IMR-90 (cell line): ENCODE measurements at regions not wholly inside any gene's neighbourhood (a gene's known extent, or its start where the extent isn't known, plus 50 kb on each side); places are given as distances from the start of the nearest gene placed in this dataset.

Experiments
- ATAC-seq: fragments of 200-7000 bp; cut with Tn5 transposase; 2 replicates; pipeline ENCODE4 v1.9.1; 2020; ENCODE audit warnings: low read depth, mild to moderate bottlenecking, moderate library complexity
- BruUV-seq: library from RNA; stranded (reverse); fragments of 400-500 nt; replicated peaks from 2 replicates; lab custom pipeline; 2021; lab: Mats Ljungman, UMichigan
- CTCF ChIA-PET: fragments of 300-600 bp; formaldehyde crosslinking; extraction: SDS; loops from one replicate; lab custom pipeline; 2021; ENCODE audit warnings: antibody characterized with exemption; lab: Yijun Ruan, JAX
- POLR2A ChIA-PET: fragments of 300-600 bp; sonication (Branson Sonifier 250); formaldehyde crosslinking; loops from one replicate; lab custom pipeline; 2022; ENCODE audit warnings: antibody characterized with exemption; ENCODE audit not compliant: unreplicated experiment; lab: Charles Lee
- DNase-seq: peaks from one replicate; pipeline ENCODE4 v3.0.0; 2013
- H2AFZ ChIP-seq: replicated peaks from 2 replicates; pipeline ENCODE3; 2013; ENCODE audit warnings: low read length, mild to moderate bottlenecking; ENCODE audit not compliant: poor library complexity
- H2AK5ac ChIP-seq: 2 replicates; pipeline ENCODE4 v1.6.1; 2013; ENCODE audit warnings: low read depth, low read length, inconsistent platforms
- H2AK9ac ChIP-seq: replicated peaks from 2 replicates; pipeline ENCODE3; 2013; ENCODE audit warnings: mild to moderate bottlenecking, low read depth, low read length, moderate library complexity; ENCODE audit not compliant: poor library complexity
- H2BK120ac ChIP-seq: 2 replicates; pipeline ENCODE4 v1.6.1; 2013; ENCODE audit warnings: low read depth, low read length, inconsistent platforms
- H2BK15ac ChIP-seq: 3 replicates; pipeline ENCODE4 v1.6.1; 2013; ENCODE audit warnings: low read depth, low read length, inconsistent platforms
- H2BK20ac ChIP-seq: 2 replicates; pipeline ENCODE4 v1.6.1; 2013; ENCODE audit warnings: low read depth, mild to moderate bottlenecking, inconsistent platforms, low read length, moderate library complexity
- H2BK5ac ChIP-seq: 2 replicates; pipeline ENCODE4 v1.6.1; 2013; ENCODE audit warnings: mild to moderate bottlenecking, low read depth, low read length, inconsistent platforms; ENCODE audit not compliant: poor library complexity, severe bottlenecking
- H3K14ac ChIP-seq: replicated peaks from 2 replicates; pipeline ENCODE4 v1.6.1; 2013; ENCODE audit warnings: low read depth, low read length, inconsistent platforms
- H3K18ac ChIP-seq: 2 replicates; pipeline ENCODE4 v1.6.1; 2013; ENCODE audit warnings: low read depth, low read length, control low read depth
- H3K23ac ChIP-seq: 2 replicates; pipeline ENCODE4 v1.6.1; 2013; ENCODE audit warnings: low read depth, low read length, inconsistent platforms
- H3K27ac ChIP-seq: 2 replicates; pipeline ENCODE4 v1.5.1; 2013; ENCODE audit warnings: mild to moderate bottlenecking, control low read depth, low read length; ENCODE audit not compliant: insufficient read depth
- H3K27me3 ChIP-seq: 2 replicates; pipeline ENCODE4 v1.6.1; 2013; ENCODE audit warnings: low read length; ENCODE audit not compliant: control insufficient read depth, insufficient read depth
- H3K36me3 ChIP-seq: 2 replicates; pipeline ENCODE4 v1.6.1; 2013; ENCODE audit warnings: low read length, mixed read lengths; ENCODE audit not compliant: control insufficient read depth, insufficient read depth
- H3K4ac ChIP-seq: 2 replicates; pipeline ENCODE4 v1.6.1; 2013; ENCODE audit warnings: low read depth, low read length, inconsistent platforms
- H3K4me1 ChIP-seq: 2 replicates; pipeline ENCODE4 v1.6.1; 2013; ENCODE audit warnings: low read length, mixed read lengths; ENCODE audit not compliant: control insufficient read depth, insufficient read depth
- H3K4me2 ChIP-seq: 2 replicates; pipeline ENCODE4 v1.6.1; 2013; ENCODE audit warnings: low read depth, mild to moderate bottlenecking, control low read depth, low read length, moderate library complexity
- H3K4me3 ChIP-seq: 2 replicates; pipeline ENCODE4 v1.5.1; 2013; ENCODE audit warnings: low read depth, mild to moderate bottlenecking, control low read depth, low read length, moderate library complexity; ENCODE audit not compliant: insufficient read depth
- H3K56ac ChIP-seq: 2 replicates; pipeline ENCODE4 v1.6.1; 2013; ENCODE audit warnings: low read length, inconsistent platforms; ENCODE audit not compliant: insufficient read depth; ENCODE audit errors: extremely low read depth
- H3K79me1 ChIP-seq, 2 experiments: 2 replicates each; pipeline ENCODE4 v1.6.1; 2013; ENCODE audit warnings: low read length in 2 of 2, inconsistent platforms in 1 of 2, low read depth in 1 of 2
- H3K9ac ChIP-seq: 2 replicates; pipeline ENCODE4 v1.6.1; 2013; ENCODE audit warnings: low read depth, low read length, control low read depth
- H3K9me1 ChIP-seq: 2 replicates; pipeline ENCODE4 v1.6.1; 2013; ENCODE audit warnings: low read length, inconsistent platforms; ENCODE audit not compliant: insufficient read depth
- H3K9me3 ChIP-seq: 2 replicates; pipeline ENCODE4 v1.6.1; 2013; ENCODE audit warnings: low read length; ENCODE audit not compliant: control insufficient read depth, insufficient read depth
- H4K20me1 ChIP-seq: 2 replicates; pipeline ENCODE4 v1.6.1; 2013; ENCODE audit warnings: low read length, inconsistent platforms; ENCODE audit not compliant: insufficient read depth
- H4K5ac ChIP-seq: 2 replicates; pipeline ENCODE4 v1.6.1; 2013; ENCODE audit warnings: mild to moderate bottlenecking, low read depth, low read length, control low read depth
- H4K8ac ChIP-seq, 2 experiments: 2 replicates each; pipeline ENCODE4 v1.6.1; 2013; ENCODE audit warnings: low read depth in 2 of 2, low read length in 2 of 2, control low read depth in 1 of 2, inconsistent platforms in 1 of 2
- H4K91ac ChIP-seq: 2 replicates; pipeline ENCODE4 v1.6.1; 2013; ENCODE audit warnings: low read depth, low read length, inconsistent platforms; ENCODE audit not compliant: insufficient read depth
- BHLHE40 ChIP-seq: fragments of 150-350 bp; IDR thresholded peaks from 2 replicates; pipeline ENCODE4 v1.6.1; 2016; ENCODE audit warnings: mild to moderate bottlenecking, low read depth, low read length
- CHD1 ChIP-seq: IDR thresholded peaks from 2 replicates; pipeline ENCODE4 v1.6.1; 2012; ENCODE audit warnings: low read depth, low read length, improper control_type of control experiment
- FOS ChIP-seq: fragments of 150-350 bp; IDR thresholded peaks from 2 replicates; pipeline ENCODE4 v1.6.1; 2016; ENCODE audit warnings: low read depth, low read length
- MAZ ChIP-seq: IDR thresholded peaks from 2 replicates; pipeline ENCODE4 v1.6.1; 2012; ENCODE audit warnings: low read depth, mild to moderate bottlenecking, low read length, improper control_type of control experiment, moderate library complexity, borderline replicate concordance
- MXI1 ChIP-seq: IDR thresholded peaks from 2 replicates; pipeline ENCODE4 v1.6.1; 2012; ENCODE audit warnings: low read depth, mild to moderate bottlenecking, low read length, moderate library complexity, borderline replicate concordance
- NFE2L2 ChIP-seq: fragments of 150-350 bp; IDR thresholded peaks from 2 replicates; pipeline ENCODE4 v1.6.1; 2016; ENCODE audit warnings: low read depth, mild to moderate bottlenecking, low read length
- POLR2A ChIP-seq: IDR thresholded peaks from 2 replicates; pipeline ENCODE4 v1.6.1; 2012; ENCODE audit warnings: mild to moderate bottlenecking, low read depth, low read length
- RAD21 ChIP-seq: IDR thresholded peaks from 2 replicates; pipeline ENCODE4 v1.6.1; 2012; ENCODE audit warnings: low read length, improper control_type of control experiment
- RFX5 ChIP-seq: IDR thresholded peaks from 2 replicates; pipeline ENCODE4 v1.8.0; 2012; ENCODE audit warnings: low read depth, mild to moderate bottlenecking, low read length, moderate library complexity
- SMC3 ChIP-seq: fragments of 150-350 bp; IDR thresholded peaks from 2 replicates; pipeline ENCODE4 v1.6.1; 2016; ENCODE audit warnings: low read depth, mild to moderate bottlenecking, antibody characterized with exemption, low read length, moderate library complexity
- WGBS, 2 experiments: methylation state at CpG; one replicate each; pipeline versions ENCODE4 v1.1.5 to v1.1.7; 2013; ENCODE audit warnings: missing lambda C conversion rate in 2 of 2; ENCODE audit not compliant: insufficient read length in 1 of 2; ENCODE audit errors: extremely low coverage in 2 of 2; 5-methylcytosine and 5-hydroxymethylcytosine counted together
- dilution Hi-C: fragments of 300-500 bp; cut with HindIII; formaldehyde crosslinking; loops from one replicate; pipeline ENCODE4 v1.14.3; 2018; ENCODE audit warnings: low sequenced_read_pairs; ENCODE audit not compliant: unreplicated experiment
- in situ Hi-C: fragments of 300-500 bp; cut with MboI; formaldehyde crosslinking; loops from 3 replicates; pipeline ENCODE4 v1.14.3; 2019; ENCODE audit warnings: low sequenced_read_pairs, inconsistent platforms, mixed read lengths
- intact Hi-C: fragments of 100-400 bp; cut with micrococcal nuclease; formaldehyde crosslinking; loops from 2 replicates; pipeline ENCODE4 v1.10.0; 2022
- TF ChIP-seq, protein P1 (sequence below): conservative IDR thresholded peaks from 2 replicates; pipeline ENCODE4 v1.5.1; 2012; ENCODE audit warnings: mild to moderate bottlenecking, low read depth, low read length, improper control_type of control experiment
- TF ChIP-seq, protein P2 (sequence below): fragments of 150-350 bp; IDR thresholded peaks from 2 replicates; pipeline ENCODE4 v1.6.1; 2017; ENCODE audit warnings: mild to moderate bottlenecking, antibody characterized with exemption, low read length, low read depth
- TF ChIP-seq, protein P3 (sequence below): fragments of 150-350 bp; IDR thresholded peaks from 2 replicates; pipeline ENCODE4 v1.6.1; 2016; ENCODE audit warnings: low read depth, mild to moderate bottlenecking, low read length, moderate library complexity, borderline replicate concordance

DNA sequence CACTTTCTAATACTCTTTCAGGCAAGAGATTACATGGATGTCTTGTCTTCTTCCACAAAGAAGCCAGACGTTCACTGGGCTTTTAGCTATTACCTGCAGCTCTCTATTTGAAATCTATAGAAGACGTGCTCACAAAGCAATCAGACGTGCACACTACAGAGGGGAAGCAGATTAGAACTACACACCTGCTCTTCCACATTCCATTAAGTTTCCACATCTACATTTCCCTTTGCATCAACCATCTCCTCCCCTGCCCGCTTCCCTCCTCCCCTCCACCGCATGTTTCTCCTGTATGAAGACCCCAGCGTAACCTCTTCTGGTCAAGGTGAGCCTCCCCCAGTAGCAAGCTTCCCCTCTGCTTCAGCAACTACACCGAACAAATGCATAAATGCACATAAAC lies 119.8 kb downstream of the DHX15 start:
- no peaks in the 10 kb centered on the region for H4K20me1 ChIP-seq
- no peak overlapping the region for H4K8ac ChIP-seq
- no peaks in the 10 kb centered on the region for H3K4me1 ChIP-seq
- CTCF ChIA-PET, result no interaction called here
- H3K27me3 ChIP-seq, result peaks cover 16% of the 10 kb centered on the region
- no peak overlapping the region for H2BK15ac ChIP-seq
- no TSS peak for BruUV-seq
- no peaks in the 10 kb centered on the region for H3K9me3 ChIP-seq
- in situ Hi-C loops, result no loop called here
- H4K91ac ChIP-seq, result no peak overlapping the region
- no peak for TF ChIP-seq POLR2A
- no peak for TF ChIP-seq BHLHE40
- TF ChIP-seq RFX5, result no peak
- no peak for TF ChIP-seq RAD21
- TF ChIP-seq MXI1, result no peak
- no peak for TF ChIP-seq MAZ
- no peak for TF ChIP-seq CHD1
- no peak for TF ChIP-seq SMC3
- TF ChIP-seq, protein P1, sequence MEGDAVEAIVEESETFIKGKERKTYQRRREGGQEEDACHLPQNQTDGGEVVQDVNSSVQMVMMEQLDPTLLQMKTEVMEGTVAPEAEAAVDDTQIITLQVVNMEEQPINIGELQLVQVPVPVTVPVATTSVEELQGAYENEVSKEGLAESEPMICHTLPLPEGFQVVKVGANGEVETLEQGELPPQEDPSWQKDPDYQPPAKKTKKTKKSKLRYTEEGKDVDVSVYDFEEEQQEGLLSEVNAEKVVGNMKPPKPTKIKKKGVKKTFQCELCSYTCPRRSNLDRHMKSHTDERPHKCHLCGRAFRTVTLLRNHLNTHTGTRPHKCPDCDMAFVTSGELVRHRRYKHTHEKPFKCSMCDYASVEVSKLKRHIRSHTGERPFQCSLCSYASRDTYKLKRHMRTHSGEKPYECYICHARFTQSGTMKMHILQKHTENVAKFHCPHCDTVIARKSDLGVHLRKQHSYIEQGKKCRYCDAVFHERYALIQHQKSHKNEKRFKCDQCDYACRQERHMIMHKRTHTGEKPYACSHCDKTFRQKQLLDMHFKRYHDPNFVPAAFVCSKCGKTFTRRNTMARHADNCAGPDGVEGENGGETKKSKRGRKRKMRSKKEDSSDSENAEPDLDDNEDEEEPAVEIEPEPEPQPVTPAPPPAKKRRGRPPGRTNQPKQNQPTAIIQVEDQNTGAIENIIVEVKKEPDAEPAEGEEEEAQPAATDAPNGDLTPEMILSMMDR, result no peak
- TF ChIP-seq, protein P2, sequence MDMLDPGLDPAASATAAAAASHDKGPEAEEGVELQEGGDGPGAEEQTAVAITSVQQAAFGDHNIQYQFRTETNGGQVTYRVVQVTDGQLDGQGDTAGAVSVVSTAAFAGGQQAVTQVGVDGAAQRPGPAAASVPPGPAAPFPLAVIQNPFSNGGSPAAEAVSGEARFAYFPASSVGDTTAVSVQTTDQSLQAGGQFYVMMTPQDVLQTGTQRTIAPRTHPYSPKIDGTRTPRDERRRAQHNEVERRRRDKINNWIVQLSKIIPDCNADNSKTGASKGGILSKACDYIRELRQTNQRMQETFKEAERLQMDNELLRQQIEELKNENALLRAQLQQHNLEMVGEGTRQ, result no peak
- TF ChIP-seq, protein P3, sequence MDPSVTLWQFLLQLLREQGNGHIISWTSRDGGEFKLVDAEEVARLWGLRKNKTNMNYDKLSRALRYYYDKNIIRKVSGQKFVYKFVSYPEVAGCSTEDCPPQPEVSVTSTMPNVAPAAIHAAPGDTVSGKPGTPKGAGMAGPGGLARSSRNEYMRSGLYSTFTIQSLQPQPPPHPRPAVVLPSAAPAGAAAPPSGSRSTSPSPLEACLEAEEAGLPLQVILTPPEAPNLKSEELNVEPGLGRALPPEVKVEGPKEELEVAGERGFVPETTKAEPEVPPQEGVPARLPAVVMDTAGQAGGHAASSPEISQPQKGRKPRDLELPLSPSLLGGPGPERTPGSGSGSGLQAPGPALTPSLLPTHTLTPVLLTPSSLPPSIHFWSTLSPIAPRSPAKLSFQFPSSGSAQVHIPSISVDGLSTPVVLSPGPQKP, result no peak
- no peak for TF ChIP-seq NFE2L2
- TF ChIP-seq FOS, result no peak
- no peaks in the 10 kb centered on the region for H3K36me3 ChIP-seq
- ATAC-seq (no peak), DNase-seq (no peak)
- no peak overlapping the region for H3K9ac ChIP-seq
- no peak overlapping the region for H2AFZ ChIP-seq
- no peak overlapping the region for H3K18ac ChIP-seq
- H3K9me1 ChIP-seq, result no peaks in the 10 kb centered on the region
- no peak overlapping the region for H2BK5ac ChIP-seq
- H3K27ac ChIP-seq, result no peak overlapping the region
- no peak overlapping the region for H3K23ac ChIP-seq
- intact Hi-C loops, result no loop called here
- no peak overlapping the region for H4K5ac ChIP-seq
- H2AK9ac ChIP-seq, result no peak overlapping the region
- no peak overlapping the region for H3K4me3 ChIP-seq
- H3K4me2 ChIP-seq, result no peak overlapping the region
- H3K79me1 ChIP-seq, result no peaks in the 10 kb centered on the region
- H3K4ac ChIP-seq, result no peak overlapping the region
- dilution Hi-C loops, result no loop called here
- WGBS, 2 experiments, result 71% methylated on average over 5 of the region's 7 CpGs; no CpG with 5 or more reads in 1 of the 2 experiments
- no peak overlapping the region for H2BK20ac ChIP-seq
- H3K56ac ChIP-seq, result no peak overlapping the region
- no peak overlapping the region for H3K14ac ChIP-seq
- H2BK120ac ChIP-seq, result no peak overlapping the region
- POLR2A ChIA-PET, result no interaction called here
- H2AK5ac ChIP-seq, result no peak overlapping the region
